ENCODE measurements at regions not wholly inside any gene's neighbourhood (a gene's known extent, or its start where the extent isn't known, plus 50 kb on each side); places are given as distances from the start of the nearest gene placed in this dataset.
"Not testable (repeated sequence)": the region's sequence is repeated elsewhere in the genome, so short reads cannot be mapped to it uniquely, and the experiment has no call there.

GRCh38 chr6:95743591-95743990 lies 166.3 kb downstream of the MANEA start:
- Histone ChIP-seq H3K4me3 (ENCODE audit: low read length) (no peak overlapping the region), H3K27me3 (ENCODE audit: control insufficient read depth, low read length) (no peaks in the 10 kb centered on the region), H3K79me2 (ENCODE audit: control insufficient read depth, low read length) (no peaks in the 10 kb centered on the region), H3K9me3 (ENCODE audit: control insufficient read depth, insufficient read depth, low read length) (no peaks in the 10 kb centered on the region), H3K4me2 (ENCODE audit: low read length) (no peak overlapping the region), H3K36me3 (ENCODE audit: control insufficient read depth, low read length) (no peaks in the 10 kb centered on the region), H3F3A (ENCODE audit: control insufficient read depth, insufficient read depth) (no peaks in the 10 kb centered on the region), H4K20me1 (ENCODE audit: control insufficient read depth, insufficient read depth, low read depth, low read length) (no peaks in the 10 kb centered on the region), H3K27ac (ENCODE audit: low read depth, low read length) (no peak overlapping the region), H3K4me1 (ENCODE audit: control insufficient read depth, low read length) (no peaks in the 10 kb centered on the region), H3K9me2 (replicated peaks; ENCODE audit: control insufficient read depth, low read length) (no peaks in the 10 kb centered on the region)
- no peak for TF ChIP-seq EZH2phosphoT487 (IDR thresholded peaks at IDR 0.05; ENCODE audit: borderline replicate concordance, low read length)
- TF ChIP-seq CTCF (IDR thresholded peaks at IDR 0.05; ENCODE audit: low read depth, low read length, poor library complexity, severe bottlenecking) = no peak

GRCh38 chr6:95758236-95759069 lies 181.1 kb downstream of the MANEA start:
- not testable (repeated sequence) for H4K20me1 ChIP-seq (ENCODE audit: control insufficient read depth, insufficient read depth, low read depth, low read length); H3K9me2 ChIP-seq (replicated peaks; ENCODE audit: control insufficient read depth, low read length); H3K4me2 ChIP-seq (ENCODE audit: low read length); H3K27me3 ChIP-seq (ENCODE audit: control insufficient read depth, low read length); H3K9me3 ChIP-seq (ENCODE audit: control insufficient read depth, insufficient read depth, low read length); H3F3A ChIP-seq (ENCODE audit: control insufficient read depth, insufficient read depth); H3K79me2 ChIP-seq (ENCODE audit: control insufficient read depth, low read length); H3K27ac ChIP-seq (ENCODE audit: low read depth, low read length); H3K4me3 ChIP-seq (ENCODE audit: low read length); H3K36me3 ChIP-seq (ENCODE audit: control insufficient read depth, low read length); H3K4me1 ChIP-seq (ENCODE audit: control insufficient read depth, low read length)

GRCh38 chr6:95767897-95768463 lies 190.6 kb downstream of the MANEA start:
- no peaks in the 10 kb centered on the region for H3F3A ChIP-seq (ENCODE audit: control insufficient read depth, insufficient read depth)

More at GRCh38 chr6:95767897-95768463, 190.6 kb downstream of the MANEA start:
- no peak for TF ChIP-seq EZH2phosphoT487 (IDR thresholded peaks at IDR 0.05; ENCODE audit: borderline replicate concordance, low read length)
- TF ChIP-seq CTCF (IDR thresholded peaks at IDR 0.05; ENCODE audit: low read depth, low read length, poor library complexity, severe bottlenecking) = no peak
- H3K79me2 ChIP-seq (ENCODE audit: control insufficient read depth, low read length) = no peaks in the 10 kb centered on the region
- H3K36me3 ChIP-seq (ENCODE audit: control insufficient read depth, low read length) = no peaks in the 10 kb centered on the region
- H3K4me3 ChIP-seq (ENCODE audit: low read length) = no peak overlapping the region
- no peaks in the 10 kb centered on the region for H3K4me1 ChIP-seq (ENCODE audit: control insufficient read depth, low read length)
- no peaks in the 10 kb centered on the region for H4K20me1 ChIP-seq (ENCODE audit: control insufficient read depth, insufficient read depth, low read depth, low read length)
- no peak overlapping the region for H3K4me2 ChIP-seq (ENCODE audit: low read length)
- H3K27ac ChIP-seq (ENCODE audit: low read depth, low read length) = no peak overlapping the region
- H3K9me2 ChIP-seq (replicated peaks; ENCODE audit: control insufficient read depth, low read length) = no peaks in the 10 kb centered on the region
- no peaks in the 10 kb centered on the region for H3K9me3 ChIP-seq (ENCODE audit: control insufficient read depth, insufficient read depth, low read length)
- no peaks in the 10 kb centered on the region for H3K27me3 ChIP-seq (ENCODE audit: control insufficient read depth, low read length)
